Activated CD8-positive, alpha-beta memory T cell treated with anti-CD3 and anti-CD28 coated beads for 24 hours (primary cell): ENCODE measurements at regions not wholly inside any gene's neighbourhood (a gene's known extent, or its start where the extent isn't known, plus 50 kb on each side); places are given as distances from the start of the nearest gene placed in this dataset.

ENCODE experiments used
- DNase-seq: peaks from one replicate; pipeline ENCODE4 v3.0.0-alpha.2; 2020

GRCh38 chr5:20524991-20525529 lies 537.1 kb upstream of the CDH18 start:
- no peak for DNase-seq

- DNase-seq: no peak
Measured at GRCh38 chr5:20522905-20523482, 535.0 kb upstream of the CDH18 start.

DNA sequence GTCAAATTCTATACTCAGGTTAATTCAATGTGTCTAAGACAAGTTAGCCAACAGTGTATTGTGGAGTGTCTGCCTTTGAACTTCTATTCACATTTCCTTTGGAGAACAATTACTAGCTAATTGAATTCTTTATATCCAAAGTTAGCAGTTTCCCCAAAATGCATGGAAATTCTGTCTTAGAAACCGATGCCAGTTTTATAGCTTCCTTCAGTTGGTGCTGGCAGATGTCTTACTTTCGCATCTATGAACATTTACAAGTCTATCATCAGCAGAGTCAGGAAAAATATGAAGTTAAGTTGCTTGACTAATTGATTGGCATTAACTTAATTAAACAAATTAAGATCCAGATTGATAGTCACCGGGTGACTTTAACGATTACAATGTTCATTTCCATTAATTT lies 527.6 kb upstream of the CDH18 start:
- DNase-seq: no peak

- no peak for DNase-seq
Measured at GRCh38 chr5:20514145-20514544, 526.1 kb upstream of the CDH18 start.

GRCh38 chr5:20500546-20500945 lies 512.5 kb upstream of the CDH18 start:
- DNase-seq: no peak

GRCh38 chr5:20498926-20499325 lies 510.9 kb upstream of the CDH18 start:
- DNase-seq: no peak

DNA sequence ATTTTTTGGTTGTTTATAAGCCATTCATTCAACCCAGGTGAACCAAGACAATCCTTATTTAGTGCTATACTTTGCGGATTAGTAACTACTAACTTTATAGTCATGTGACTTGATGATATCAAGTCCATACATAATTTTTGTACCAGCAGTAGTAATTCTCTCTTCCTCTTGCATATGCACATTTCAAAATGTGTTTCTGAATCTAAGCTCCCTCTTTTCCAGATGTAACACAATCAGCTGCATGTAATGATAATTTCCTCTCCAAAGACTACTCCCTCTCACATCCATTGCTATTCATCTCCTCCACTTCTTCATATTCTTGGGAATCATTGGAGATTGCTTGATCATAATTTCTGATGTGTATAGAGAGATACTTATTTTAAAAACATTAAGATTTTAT lies 510.1 kb upstream of the CDH18 start:
- DNase-seq: no peak

DNA sequence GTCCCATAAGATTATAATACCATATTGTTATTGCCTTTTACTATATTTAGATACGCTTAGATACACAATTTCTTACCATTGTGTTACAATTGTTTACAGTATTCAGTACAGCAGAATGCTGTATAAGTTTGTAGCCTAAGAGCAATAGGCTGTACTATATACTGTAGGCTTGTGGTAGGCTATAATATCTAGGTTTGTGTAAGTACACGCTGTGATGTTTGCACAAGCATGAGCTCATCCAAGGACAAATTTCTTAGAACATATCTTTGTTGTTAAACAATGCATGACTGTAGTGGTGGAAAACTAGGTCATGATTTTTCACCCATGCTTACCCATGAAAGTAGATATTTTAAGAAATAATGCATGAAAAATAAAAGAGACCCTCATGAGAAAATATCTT lies 509.4 kb upstream of the CDH18 start:
- no peak for DNase-seq

GRCh38 chr5:20494706-20495105 lies 506.7 kb upstream of the CDH18 start:
- no peak for DNase-seq

- no peak for DNase-seq
Measured at GRCh38 chr5:20486826-20487225, 498.8 kb upstream of the CDH18 start.

DNA sequence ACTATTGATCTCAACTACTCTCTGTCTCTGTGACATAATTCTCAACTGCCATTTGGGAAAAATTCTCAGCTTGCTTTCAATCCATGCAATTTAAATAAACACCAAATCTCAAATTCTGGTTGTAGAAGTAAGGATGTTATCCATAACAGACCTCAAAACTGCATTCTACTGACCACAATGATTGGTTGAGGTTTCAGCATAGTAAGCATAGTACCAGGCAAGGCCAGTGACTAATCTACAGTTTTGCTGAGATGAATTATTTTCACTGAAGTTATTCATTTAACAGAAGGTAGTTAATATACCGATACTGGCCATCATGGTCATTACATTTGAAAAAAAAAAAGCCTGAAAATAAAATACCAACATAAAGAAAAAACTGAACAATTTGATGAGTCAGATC lies 488.0 kb upstream of the CDH18 start:
- no peak for DNase-seq

DNA sequence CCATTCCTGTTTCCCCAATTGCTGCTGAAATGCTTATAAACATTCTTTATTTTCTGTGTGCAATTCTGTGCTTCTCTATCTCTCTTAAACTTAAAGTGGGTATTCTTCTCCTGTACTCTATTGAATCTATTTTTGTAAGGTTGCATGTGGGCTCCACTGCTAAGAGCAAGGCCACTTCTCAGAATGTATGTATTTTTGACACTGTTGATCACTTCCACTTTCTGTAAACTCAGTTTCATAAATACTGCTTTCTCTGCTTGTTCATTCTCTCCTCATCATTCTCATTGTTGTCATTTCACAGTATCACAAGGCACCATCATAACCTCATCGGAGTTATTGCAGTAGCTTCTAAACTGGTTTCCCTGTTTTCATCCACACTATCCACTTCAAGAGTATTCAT lies 483.0 kb upstream of the CDH18 start:
- no peak for DNase-seq

DNA sequence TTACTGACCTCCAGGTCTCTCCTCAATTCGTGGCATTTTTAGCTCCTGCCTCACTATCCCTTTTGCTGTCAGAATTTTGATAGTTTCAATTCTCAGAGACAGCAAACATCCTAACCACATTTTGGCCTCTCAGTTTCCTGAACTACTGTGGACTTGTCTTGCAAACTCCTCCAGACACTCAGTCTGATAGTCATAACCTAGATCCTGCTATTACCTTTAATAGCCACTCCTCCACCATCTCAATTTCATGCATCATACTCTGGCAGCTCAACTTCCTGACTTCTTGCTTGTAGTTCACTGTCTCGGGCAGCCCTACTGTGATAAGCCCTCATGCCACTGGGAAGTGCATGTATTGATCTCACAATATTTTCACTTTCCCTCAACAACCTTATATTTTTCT lies 481.8 kb upstream of the CDH18 start:
- DNase-seq: no peak

- DNase-seq: no peak
Measured at GRCh38 chr5:20469390-20469789, 481.4 kb upstream of the CDH18 start.

DNA sequence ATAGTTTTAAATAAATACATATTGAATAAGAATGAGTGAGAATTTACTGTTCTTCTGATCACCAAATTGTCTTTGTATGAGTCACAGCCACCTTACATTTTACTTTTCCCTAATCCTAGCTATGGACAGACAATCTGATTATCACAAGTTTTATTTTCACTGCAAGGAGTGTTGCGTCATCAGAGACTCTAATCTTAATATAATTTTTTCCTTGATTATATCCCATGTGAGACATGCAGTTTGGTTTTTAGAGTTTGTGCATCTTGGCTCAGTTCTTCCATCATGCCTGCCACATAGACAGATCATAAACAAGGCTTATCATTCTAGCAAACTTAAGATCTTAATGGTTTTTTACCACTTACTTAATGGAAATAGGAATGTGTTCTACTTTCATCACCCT lies 478.5 kb upstream of the CDH18 start:
- no peak for DNase-seq

- DNase-seq: no peak
Measured at GRCh38 chr5:20463206-20463605, 475.2 kb upstream of the CDH18 start.

DNA sequence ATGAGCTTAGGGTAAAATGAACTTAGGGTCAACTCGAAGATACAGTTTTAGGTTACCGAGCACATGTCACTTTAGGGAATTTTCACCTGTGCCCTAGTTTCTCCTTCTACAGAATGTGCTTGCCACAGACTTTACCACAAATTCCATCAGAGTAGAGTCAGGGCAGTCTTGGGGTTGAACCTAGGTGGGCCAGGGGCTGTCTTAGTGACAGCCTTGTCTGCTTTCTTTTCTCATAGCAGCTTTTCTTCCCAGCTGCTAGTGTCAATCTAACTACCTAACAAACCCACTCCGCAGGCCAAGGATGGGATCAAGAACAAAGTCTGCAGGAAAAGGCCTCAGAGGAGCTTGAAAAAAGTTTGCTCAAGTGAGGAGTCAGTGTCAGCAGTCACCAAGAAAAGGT lies 458.1 kb upstream of the CDH18 start:
- no peak for DNase-seq

DNA sequence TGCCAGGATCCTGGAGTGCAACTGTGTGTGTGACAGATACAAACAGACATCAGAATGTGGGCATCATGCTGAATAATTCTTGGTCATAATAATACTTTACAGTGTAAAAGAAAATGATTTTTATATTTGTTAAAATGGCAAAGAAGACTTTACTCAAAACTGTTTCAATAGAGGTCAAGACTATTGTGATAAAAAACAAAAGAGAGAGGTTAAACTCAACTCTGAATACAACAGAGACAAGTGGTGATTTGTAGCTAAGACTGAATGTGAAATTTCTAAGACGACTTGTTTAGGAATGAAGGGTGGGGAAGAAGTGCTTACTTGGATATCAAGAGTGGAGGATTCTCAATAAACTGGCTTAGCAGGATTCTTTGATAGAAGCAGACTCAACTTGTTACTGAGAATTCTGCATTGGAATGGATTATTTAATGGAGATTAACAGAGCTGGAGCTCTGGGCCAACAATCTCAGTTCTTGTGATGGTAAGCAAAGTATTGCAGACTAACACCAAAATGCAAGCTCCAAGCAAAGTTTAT lies 457.4 kb upstream of the CDH18 start:
- no peak for DNase-seq

GRCh38 chr5:20434786-20435185 lies 446.8 kb upstream of the CDH18 start:
- no peak for DNase-seq

DNA sequence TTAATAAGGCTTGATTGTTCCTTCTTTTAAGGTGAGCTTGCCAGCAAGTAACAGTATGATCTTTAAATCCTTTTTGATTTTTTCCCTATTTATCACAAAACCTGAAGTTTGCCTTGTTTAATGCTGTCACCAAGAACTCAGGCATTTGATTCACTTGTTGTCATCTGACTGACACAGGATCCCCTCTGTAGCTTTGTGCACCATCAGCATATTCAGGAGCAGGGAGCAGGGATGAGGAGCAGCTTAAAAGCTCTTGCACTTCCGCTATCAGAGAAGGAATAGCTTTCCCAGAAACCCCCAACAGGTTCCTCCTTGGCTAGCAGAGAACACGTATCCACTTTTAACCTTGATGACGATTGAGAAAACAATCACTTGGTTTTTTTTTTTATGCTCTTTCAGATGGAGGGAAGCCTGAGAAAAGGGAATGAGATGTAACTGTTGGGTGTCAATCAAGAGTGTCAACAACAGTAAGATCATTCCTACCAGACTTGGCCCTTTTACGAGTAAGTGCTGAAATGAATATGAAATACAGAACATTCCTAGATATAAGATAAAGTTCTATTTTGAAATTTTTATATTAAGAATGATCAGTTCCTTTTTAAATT lies 433.1 kb upstream of the CDH18 start:
- DNase-seq: no peak
